Activated CD4-positive, alpha-beta T cell treated with anti-CD3 and anti-CD28 coated beads, Interleukin-2, amount 50 U/mL, for 4 hours (primary cell): ENCODE measurements at regions not wholly inside any gene's neighbourhood (a gene's known extent, or its start where the extent isn't known, plus 50 kb on each side); places are given as distances from the start of the nearest gene placed in this dataset.
"Not testable (repeated sequence)": the region's sequence is repeated elsewhere in the genome, so short reads cannot be mapped to it uniquely, and the experiment has no call there.

Experiments
- DNase-seq, 2 experiments: peaks; one replicate each; pipeline ENCODE4 v3.0.0-alpha.2; 2020

DNA sequence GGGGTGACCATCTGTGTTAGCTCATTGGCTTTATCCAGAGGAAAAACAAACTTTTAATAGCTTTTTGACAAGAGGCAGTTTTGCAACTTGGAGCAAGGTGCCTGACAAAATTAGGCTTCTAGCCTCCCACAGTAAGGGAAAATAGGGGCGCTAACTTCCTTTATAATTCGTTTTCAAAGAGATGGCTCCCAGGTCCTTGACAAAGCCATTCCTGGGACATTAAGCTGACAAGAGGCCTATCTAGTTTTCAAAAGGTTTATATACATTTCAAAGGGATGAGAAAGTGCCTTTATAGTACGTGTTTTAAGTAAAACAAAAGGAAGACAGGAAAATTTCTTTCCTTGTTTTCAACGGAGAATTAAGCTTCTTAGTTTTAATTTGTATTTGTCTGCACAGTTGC is 159.4 kb upstream of the GCFC2 start:
- DNase-seq, result no peak

DNA sequence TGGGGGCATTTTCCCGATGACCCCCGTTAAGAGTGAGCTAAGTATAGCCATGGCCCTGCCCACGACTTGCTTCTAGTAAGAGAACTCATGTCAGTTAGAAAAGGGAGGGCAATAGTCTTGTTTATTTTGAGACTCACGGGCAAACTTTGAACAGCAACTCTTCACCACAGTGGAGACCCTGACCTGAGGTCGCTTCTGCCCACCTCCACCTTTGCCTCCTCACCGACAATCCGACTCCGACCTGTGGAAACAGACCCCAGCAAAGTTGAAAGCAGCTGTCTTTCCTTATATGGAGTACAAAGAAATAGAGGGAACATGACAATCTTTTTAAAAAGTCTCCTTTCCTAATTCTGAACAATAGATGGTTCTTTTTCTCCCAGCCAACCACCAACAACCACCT is 155.0 kb upstream of the GCFC2 start:
- DNase-seq, result no peak

DNA sequence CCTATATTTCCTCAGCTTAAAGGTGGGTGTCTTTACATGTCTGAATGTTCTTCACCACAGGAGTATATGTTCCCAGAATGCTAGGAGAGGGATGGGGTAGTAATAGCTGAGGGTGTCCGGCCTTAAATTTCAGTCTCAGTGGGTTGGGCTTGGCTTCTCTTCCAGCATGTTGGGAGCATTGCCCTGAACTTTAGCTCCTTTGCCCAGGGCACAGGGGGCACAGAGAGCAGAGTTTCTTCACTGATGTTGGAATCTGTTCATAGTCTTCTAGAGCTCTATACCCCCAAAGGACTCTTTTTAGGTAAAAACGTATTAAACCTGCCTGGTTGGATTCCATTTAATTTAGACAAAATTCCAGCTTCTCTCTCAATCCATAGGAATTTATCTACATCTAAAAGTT is 154.4 kb upstream of the GCFC2 start:
- no peak for DNase-seq

DNA sequence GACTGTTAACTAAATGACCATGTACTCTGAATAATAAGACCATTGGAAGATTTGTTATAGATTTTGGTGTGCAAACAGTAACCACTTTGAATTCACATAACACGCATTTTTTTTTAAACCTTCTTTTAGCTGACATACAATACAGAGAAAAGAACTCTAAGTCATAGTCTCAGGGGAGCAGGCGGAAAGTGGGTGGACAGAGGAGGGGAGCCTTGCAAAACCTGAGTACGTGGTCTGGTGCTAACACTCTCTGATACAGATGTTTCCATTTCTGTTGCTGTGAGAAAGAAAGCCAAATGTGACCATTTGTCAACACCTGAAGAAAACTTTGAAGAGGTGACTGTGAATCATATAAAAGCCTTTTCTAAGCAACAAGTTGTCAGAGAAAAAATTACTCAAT is 151.8 kb upstream of the GCFC2 start:
- DNase-seq, result no peak

DNA sequence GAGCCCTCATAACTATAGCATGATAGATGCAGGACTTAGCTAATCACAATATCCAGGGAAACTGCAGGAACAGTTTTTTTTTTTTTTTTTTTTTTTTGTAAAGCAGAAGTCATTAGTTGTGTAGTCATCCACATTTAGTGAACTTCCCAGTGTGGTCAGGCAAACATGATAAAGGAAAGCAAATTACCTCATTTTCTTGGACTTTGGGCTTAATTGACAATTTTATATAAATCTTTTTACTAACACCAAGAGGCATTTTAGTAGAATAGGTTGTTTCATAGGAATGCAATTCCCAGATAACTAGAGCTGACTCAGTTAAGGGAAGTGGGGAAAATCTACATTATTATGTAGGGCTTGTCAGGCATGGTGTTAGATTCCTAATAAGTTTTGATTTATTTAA is 142.7 kb upstream of the GCFC2 start:
- no peak for DNase-seq

DNA sequence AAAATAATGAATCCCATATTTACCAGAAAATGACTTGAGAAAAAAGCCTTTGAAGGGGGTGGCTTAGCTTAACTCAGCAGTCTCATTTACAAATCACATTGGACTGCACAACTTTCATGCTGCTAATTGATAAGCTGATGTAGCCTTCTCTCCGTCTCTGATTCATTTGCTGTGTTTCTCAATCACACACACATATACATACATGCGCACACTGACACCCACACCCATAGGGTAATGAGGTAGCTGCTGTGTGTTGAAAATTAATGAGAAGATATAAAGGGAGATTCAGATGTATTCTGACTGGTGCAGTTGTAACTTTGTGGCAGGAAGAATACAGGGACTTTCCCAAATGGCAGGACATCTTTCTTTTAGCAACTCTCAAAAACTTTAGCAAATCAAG is 141.9 kb upstream of the GCFC2 start:
- DNase-seq, result no peak

DNA sequence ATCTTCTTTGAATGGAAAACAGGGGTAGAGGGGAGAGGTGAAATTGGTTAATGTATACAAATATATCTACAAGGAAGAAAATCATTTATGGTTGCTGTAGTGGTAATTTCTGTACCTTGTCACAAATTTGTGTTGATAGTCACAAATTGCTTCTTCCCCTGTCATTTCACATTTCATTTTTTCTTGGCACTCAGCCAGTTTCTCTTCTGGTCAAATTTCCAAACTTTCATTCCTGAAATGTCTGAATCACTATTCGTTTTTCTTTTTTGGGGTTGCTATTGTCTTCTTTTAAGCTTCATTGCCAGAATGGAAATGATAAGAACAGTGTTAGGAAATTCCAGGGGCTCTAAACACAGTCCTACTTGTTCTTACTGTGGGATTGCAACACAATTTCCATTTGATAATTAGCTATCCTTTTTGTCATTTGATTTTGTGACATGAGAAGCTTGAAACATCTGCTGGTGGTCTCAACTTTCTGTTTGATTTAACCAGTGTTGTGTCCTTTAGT is 136.0 kb upstream of the GCFC2 start:
- DNase-seq, result no peak

DNA sequence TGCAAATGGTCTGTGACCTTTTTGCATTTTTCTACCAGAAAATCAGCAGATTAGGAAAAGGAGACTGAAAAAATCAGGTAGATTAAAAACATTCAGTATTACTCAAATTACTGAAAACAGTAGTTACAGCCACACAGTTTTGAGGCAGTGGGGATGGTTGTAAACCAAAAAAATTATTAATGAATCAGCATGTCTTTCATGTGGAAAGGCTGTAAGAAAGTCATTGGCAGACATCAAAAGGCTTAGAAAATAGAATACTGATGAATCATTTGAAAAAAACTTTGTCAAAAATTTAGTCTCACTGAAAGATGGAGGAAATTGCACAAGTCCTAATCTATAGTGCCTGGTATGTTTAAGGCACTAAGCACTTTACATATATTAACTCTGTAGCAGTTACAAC is 133.9 kb upstream of the GCFC2 start:
- DNase-seq, result no peak

DNA sequence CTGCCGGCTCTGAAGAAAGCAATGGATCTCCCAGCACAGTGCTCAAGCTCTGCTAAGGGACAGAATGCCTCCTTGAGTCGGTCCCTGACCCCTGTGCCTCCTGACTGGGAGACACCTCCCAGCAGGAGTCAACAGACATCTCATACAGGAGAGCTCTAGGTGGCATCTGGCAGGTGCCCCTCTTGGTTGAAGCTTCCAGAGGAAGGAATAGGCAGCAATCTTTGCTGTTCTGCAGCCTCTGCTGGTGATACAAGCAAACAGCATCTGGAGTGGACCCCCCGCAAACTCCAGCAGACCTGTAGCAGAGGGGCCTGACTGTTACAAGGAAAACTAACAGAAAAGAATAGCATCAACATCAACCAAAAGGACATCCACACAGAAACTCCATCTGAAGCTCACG is 123.9 kb upstream of the GCFC2 start:
- not testable (repeated sequence) for DNase-seq

DNA sequence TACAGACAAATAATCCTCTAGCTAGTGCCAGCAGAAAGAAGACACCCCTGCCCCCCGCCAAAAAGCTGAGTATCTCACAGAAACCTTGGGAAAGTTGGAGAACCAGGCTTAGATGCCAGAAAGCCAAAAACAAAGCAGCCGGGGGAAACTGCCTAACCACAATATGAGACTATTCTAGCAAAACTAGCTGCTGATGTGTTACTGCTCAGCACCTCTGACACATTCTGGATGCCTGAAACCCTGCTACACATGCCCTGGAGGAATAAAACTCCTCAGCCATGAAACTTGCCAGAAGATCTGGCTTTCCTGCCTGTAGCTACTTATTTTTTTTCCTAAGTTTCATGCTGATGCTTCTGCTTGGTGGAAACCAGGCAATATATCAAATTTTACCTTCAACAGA is 122.7 kb upstream of the GCFC2 start:
- DNase-seq, result no peak

DNA sequence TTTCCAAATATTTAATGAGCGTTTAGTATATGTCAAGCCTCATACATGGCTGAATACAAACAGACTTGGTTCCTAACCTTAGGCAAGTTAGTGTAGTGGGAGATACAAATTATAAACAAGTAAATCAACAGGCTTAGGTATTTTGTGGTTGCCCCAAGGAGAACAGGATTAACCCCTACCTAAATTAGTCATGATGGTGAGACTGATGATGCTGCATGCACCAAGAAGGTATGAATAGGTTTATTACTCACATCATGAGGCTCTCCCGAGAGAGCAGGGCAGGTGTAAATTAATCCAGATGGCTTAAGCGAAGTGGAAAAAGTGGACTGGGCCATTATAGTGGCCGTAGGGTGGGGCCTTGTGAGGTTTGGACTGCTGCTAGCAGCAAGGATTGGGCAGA is 118.1 kb upstream of the GCFC2 start:
- DNase-seq, result no peak

DNA sequence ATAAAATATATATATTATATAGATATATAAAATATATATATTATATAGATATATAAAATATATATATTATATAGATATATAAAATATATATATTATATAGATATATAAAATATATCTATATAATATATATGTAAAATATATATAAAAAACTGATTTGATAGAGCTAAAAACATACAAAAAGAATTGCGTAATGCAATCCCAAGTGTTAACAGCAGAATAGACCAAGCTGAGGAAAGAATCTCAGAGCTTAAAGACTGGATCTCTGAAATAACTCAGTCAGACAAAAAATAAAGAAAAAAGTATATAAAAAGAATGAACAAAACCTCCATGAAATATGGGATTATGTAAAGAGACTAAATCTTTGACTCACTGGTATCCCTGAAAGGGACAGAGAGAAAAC is 112.8 kb upstream of the GCFC2 start:
- DNase-seq, result not testable (repeated sequence)

DNA sequence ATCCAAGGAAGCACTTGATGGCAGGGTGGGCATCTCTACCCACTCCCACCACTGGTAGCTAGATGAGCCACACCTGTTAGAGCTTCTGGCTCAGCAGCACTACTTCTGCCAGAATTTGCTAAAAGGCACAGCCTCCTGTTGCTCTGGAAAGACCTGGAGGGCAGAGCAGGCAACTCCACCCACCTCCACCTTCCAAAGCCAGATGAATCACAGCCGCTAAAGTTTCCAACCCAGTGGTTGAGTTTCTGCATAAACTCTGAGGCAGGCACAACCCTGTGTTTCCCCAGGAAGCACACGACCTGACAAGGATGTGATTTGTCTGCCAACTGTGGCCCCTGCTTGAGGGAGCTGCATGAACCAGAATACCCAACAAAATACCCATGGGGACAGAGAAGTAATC is 111.6 kb upstream of the GCFC2 start:
- no peak for DNase-seq

DNA sequence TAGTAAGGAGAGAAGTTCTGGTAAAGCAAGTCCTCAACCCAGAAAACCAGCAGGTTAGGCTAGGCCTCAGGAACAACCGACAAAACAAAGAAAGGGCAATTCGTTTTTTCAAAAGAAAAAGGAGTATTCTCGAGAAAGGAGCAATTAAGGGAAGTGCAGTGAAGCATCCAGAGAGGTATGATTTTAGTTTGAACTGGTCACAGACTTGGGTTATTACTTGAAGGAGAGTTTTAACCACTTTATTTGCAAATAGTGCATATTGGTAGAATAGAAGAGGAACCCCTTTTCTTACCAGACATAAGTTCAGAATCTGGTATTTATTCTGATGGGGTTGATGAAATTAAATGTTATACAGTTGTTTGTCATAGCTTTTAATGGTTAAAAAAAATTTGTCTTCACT is 110.0 kb upstream of the GCFC2 start:
- DNase-seq, result no peak

DNA sequence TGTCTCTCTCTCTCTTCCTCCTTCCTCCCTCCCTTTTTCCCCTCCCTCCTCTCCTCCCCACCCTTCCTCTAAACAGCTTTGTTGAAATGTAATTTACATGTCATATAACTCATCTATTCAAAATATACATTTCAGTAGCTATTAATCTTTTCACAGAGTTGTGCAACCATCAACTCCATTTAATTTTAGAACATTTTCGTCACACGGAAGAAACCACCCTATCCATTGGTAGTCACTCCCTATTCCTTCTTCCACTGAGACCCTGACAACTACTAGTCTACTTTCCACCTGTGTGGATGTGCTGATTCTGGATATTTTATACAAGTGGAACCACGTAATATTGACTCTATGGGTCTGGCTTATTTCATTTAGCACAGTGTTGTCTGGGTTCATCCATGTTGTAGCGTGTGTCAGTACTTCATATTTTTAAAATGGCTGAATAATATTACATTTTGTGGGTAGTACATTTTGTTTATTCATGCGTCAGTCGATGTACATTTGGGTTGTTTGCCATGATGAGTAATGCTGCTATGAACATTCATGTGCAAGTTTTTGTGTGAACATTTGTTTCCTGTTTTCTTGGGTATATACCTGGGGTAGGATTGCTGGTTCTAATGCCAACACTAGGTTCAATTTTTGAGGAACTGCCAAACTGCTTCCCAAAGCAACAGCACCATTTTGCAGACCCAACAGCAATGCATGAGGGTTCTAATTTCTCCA is 100.1 kb upstream of the GCFC2 start:
- no peak for DNase-seq

DNA sequence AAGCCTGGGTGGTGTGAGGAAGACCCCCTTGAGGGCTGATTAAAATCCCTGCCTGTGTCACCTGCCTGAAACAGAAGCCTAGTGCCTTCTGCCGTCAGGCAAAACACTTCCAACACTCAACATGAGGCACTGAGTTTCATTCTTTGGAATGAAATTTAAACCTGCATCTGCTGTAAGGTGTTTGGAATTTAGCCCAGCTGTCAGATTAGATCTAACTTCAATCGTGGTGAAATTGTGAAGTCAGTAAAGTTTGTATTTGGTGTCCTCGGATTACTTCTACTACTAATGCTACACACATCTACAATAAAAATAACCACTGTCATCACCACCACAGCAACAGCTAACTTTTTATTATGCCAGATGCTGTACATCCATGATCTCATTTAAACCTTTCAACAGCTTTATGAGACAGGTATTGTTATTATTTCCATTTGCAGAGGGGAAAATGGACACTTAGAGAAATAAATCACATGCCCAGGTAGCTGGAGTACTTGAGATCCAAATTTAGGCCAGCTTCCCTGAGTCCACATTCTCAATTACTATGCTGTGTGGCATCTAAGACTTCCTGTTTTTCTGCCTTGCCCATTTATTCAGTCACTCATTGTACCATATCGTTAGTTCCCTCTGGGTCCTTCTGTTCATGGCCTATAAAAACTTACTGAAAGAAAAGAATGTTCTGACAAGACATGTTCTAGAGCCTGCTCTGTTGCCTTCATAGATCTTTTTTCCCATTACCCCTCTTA is 98.2 kb upstream of the GCFC2 start:
- no peak for DNase-seq

DNA sequence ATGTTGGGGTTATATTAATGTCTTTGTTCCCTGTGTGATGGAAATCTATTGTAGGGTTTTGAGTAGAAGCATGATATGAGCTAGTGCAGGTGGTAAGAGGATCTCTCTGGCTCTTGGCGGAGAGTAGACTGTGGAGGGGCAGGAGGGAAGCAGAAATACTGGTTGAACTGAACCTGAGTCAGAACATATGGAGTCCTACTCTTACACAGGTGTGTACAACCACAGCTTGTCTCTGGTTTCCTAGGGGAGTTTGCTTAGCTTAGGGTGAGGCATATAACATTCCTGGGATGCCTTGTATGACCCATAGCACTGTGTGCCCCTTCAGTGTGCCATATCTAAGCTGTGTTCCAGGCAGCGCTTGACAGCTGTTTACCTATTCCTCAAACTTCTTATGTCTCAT is 97.3 kb upstream of the GCFC2 start:
- no peak for DNase-seq

DNA sequence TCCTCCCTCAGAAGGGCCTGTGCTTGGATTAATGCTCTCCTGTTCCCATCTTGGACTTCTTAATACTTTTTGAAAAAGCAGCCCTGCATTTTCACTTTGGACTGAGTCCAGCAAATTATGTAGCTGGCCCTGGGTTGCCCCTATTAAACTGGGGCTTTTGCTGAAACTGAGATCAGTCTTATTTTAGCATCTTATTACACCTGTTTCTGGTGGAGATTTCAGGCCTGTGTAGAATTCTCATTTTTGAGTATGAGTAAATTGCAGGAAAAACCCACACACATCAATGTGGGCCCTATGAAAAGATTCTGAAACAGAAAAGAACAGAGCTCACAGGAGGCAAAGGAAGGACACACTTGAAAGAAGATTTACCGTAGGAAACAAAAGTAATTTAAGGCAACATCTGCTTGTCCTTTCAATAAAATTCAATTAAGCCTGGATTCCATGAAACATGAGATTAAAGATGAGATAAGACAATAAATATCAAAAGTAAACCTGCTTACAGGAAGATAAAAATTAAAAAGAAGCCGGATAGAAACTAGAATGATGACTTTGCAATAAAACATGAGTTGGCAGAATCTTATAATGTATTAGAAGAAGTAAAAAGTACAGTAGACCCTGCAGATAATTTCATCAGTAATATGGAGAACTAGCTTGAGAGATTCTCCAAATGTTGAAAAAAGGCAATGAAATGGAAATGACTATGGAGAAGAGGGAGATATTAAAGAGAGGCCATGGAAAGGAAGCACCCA is 90.7 kb upstream of the GCFC2 start:
- DNase-seq, result no peak

DNA sequence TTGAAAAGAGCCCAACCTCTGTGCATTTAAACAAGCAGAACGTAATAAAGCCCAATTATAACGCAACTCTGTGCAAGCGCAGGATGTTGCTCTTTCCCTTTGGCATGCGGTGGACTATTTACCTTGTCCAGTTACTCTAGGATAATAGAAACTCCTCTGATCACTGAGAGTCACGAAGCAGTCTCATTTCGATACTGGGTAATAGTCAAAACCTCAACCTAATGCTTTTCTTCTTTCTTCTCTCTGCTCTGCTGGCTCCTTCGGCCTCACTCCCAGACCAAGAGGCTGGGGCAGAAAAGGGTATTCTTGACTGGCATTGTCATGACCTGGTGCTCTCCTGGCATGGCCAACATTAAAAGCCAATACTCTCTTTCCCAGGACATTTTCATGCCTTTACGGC is 89.7 kb upstream of the GCFC2 start:
- DNase-seq, result no peak

DNA sequence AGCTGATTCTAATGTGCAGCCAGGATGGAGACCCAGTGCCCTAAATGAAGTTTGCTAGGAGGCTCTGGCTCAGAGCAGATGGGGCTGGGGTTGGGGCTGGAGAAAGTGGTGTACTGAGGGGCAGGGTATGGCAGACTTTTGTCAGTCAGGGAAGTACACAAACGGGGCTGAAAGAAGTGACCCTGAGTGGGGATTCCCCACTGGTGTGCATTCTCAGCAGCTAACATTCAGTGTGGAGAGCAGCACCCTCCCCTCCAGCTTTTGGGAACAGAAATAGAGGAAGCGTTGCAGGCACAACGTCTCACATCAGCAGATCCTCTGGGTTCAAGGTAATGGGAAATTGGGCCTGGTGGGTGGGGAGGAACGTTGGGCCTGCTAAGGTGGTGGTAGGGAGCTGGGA is 89.1 kb upstream of the GCFC2 start:
- DNase-seq, result no peak

DNA sequence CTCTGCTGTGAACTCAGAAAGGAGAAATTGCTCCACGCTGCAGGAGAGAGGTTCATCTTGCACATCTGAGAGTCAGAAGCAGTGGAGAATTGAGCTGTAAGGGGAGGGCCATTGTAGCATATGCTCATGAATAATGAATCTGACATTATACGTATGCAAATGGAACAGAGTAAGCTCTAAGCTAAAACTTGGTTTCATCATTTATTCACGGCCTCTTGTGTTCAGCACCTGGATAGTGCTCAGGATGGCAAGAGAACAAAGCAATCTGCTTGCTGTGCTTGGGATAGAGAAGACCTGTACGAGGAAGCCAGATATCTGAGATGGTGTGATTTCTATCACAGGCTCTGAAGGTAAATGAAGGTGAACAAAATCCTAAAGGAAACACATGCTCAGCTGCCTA is 87.9 kb upstream of the GCFC2 start:
- DNase-seq, result no peak

DNA sequence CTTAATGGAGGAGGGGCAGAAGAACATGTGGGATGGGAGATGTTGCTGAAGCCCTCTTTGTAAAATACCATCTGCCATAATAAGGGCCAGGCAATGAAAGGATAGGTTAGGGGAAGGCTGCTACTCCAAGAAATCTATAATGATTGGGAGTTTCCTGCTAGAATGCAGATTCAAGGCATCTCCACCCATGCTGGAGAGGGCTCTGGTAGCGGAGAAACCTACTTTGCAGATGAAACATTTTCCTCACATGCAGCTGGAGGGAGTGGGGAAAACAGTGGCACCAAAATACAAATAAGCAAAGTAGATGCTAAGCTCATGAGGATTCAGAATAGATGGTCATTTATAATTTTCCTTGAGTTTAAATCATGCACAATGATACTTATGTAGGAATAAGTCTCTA is 82.3 kb upstream of the GCFC2 start:
- DNase-seq, result no peak

DNA sequence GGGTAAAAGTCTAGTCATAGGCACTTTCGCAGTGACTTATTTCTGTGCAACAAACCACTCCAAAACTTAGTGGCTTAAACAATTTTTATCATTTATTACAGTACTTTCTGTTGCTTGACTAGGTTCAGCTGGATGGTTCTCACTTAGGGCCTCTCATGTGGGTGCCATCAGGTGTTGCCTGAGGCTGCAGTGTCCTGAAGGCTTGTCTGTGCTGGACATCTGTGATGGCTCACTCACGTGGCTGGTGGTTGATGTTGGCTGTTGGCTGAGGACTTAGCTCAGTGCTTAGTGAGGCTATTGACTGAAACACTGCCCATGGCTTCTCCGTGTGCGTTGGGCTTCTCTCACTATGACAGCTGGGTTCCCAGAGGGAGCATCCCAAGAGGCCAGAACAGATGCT is 81.4 kb upstream of the GCFC2 start:
- DNase-seq, result no peak
